Tibial nerve (tissue), 4 donors: ENCODE measurements at regions not wholly inside any gene's neighbourhood (a gene's known extent, or its start where the extent isn't known, plus 50 kb on each side); places are given as distances from the start of the nearest gene placed in this dataset.

Experiments used
- CTCF ChIP-seq, 5 experiments: fragments of 200-600 bp in 3 of 5; fragments of 450-650 bp in 2 of 5; sonication (generic) in 3 of 5; IDR thresholded peaks; one replicate each; pipeline ENCODE4 v1.5.1; 2016 to 2019; ENCODE audit warnings: antibody characterized with exemption in 5 of 5, mild to moderate bottlenecking in 3 of 5, moderate library complexity in 2 of 5
- EP300 ChIP-seq, 2 donors: sonication (generic); formaldehyde crosslinking; IDR thresholded peaks; one replicate each; pipeline ENCODE4 v1.6.1; 2017; ENCODE audit warnings: antibody characterized with exemption in 2 of 2, mild to moderate bottlenecking in 1 of 2
- POLR2A ChIP-seq, 2 donors: fragments of 450-650 bp; IDR thresholded peaks; one replicate each; pipeline ENCODE4 v1.6.1; 2017; ENCODE audit warnings: antibody characterized with exemption in 2 of 2, mild to moderate bottlenecking in 2 of 2, moderate library complexity in 2 of 2

DNA sequence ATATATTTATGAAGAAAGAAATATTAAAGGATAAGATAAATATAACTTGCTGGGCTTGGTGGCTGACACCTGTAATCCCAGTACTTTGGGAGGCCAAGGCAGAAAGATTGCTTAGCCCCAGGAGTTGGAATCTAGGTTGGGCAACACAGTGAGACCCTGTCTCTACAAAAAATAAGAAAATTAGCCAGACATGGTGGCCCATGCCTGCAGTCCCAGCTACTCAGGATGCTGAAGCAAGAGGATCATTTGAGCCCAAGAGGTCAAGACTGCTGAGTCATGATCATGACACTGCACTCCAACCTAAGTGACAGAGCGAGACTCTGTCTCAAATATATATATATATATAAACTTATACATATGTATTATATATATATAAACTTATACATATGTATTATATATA is 164.0 kb downstream of the MRPL14 start:
- no peak for TF ChIP-seq CTCF (IDR thresholded peaks at IDR 0.05)
- TF ChIP-seq POLR2A (IDR thresholded peaks at IDR 0.05) = no peak
- TF ChIP-seq EP300 (IDR thresholded peaks at IDR 0.05) = no peak
